ENCODE measurements at regions not wholly inside any gene's neighbourhood (a gene's known extent, or its start where the extent isn't known, plus 50 kb on each side); places are given as distances from the start of the nearest gene placed in this dataset.

- Histone ChIP-seq H3K27ac (no peak overlapping the region), H3K27me3 (no peaks in the 10 kb centered on the region), H3K36me3 (no peaks in the 10 kb centered on the region), H3K4me1 (no peaks in the 10 kb centered on the region), H3K9me3 (no peaks in the 10 kb centered on the region), H3K4me3 (no peak overlapping the region)
- no peak for DNase-seq
- intact Hi-C loops (cut with DNase I) = no loop called here
- WGBS, 2 donors = 63 to 79% methylated on average over 4 of the region's 4 CpGs
- TF ChIP-seq EP300 (IDR thresholded peaks at IDR 0.05) (no peak), POLR2A (IDR thresholded peaks at IDR 0.05) (no peak), POLR2AphosphoS5 (IDR thresholded peaks at IDR 0.05) (no peak), CTCF (IDR thresholded peaks at IDR 0.05) (no peak)
These were observed 1790.8 kb downstream of the LRRC4C start for GRCh38 chr11:39668640-39669039.

- 87 to 92% methylated on average over 6 of the region's 6 CpGs for WGBS, 2 donors
- no peak overlapping the region for H3K4me3 ChIP-seq
- no peak for TF ChIP-seq CTCF (IDR thresholded peaks at IDR 0.05)
- TF ChIP-seq POLR2A (IDR thresholded peaks at IDR 0.05) = no peak
- no peak for TF ChIP-seq POLR2AphosphoS5 (IDR thresholded peaks at IDR 0.05)
- DNase-seq = no peak
- H3K9me3 ChIP-seq = no peaks in the 10 kb centered on the region
- intact Hi-C loops (cut with DNase I) = no loop called here
- no peaks in the 10 kb centered on the region for H3K27me3 ChIP-seq
- H3K4me1 ChIP-seq = no peaks in the 10 kb centered on the region
- H3K36me3 ChIP-seq = no peaks in the 10 kb centered on the region
- no peak overlapping the region for H3K27ac ChIP-seq
These were observed 1795.4 kb downstream of the LRRC4C start for GRCh38 chr11:39664023-39664422.

- H3K27me3 ChIP-seq = no peaks in the 10 kb centered on the region
- intact Hi-C loops (cut with DNase I) = no loop called here
These were observed 1797.6 kb downstream of the LRRC4C start for GRCh38 chr11:39661890-39662289.

GRCh38 chr11:39651857-39652461 is 1807.5 kb downstream of the LRRC4C start:
- 85 to 88% methylated on average over 24 of the region's 24 CpGs for WGBS, 2 donors
- no peak overlapping the region for H3K4me3 ChIP-seq
- TF ChIP-seq EP300 (IDR thresholded peaks at IDR 0.05) (no peak), CTCF (IDR thresholded peaks at IDR 0.05) (no peak), POLR2A (IDR thresholded peaks at IDR 0.05) (no peak), POLR2AphosphoS5 (IDR thresholded peaks at IDR 0.05) (no peak)
- intact Hi-C loops (cut with DNase I) = no loop called here
- H3K27me3 ChIP-seq = no peaks in the 10 kb centered on the region
- DNase-seq = peak; percentile 48
- H3K27ac ChIP-seq = no peak overlapping the region
- no peaks in the 10 kb centered on the region for H3K36me3 ChIP-seq
- no peaks in the 10 kb centered on the region for H3K4me1 ChIP-seq
- H3K9me3 ChIP-seq = peaks cover 0 to 2% (median 0%) of the 10 kb centered on the region in 4 donors

More at GRCh38 chr11:39661890-39662289, 1797.6 kb downstream of the LRRC4C start:
- H3K27ac ChIP-seq = no peak overlapping the region
- DNase-seq = no peak
- no peaks in the 10 kb centered on the region for H3K36me3 ChIP-seq
- H3K4me3 ChIP-seq = no peak overlapping the region
- TF ChIP-seq EP300 (IDR thresholded peaks at IDR 0.05) = no peak
- no peak for TF ChIP-seq POLR2A (IDR thresholded peaks at IDR 0.05)
- no peak for TF ChIP-seq CTCF (IDR thresholded peaks at IDR 0.05)
- TF ChIP-seq POLR2AphosphoS5 (IDR thresholded peaks at IDR 0.05) = no peak
- H3K4me1 ChIP-seq = no peaks in the 10 kb centered on the region
- no peaks in the 10 kb centered on the region for H3K9me3 ChIP-seq

- Histone ChIP-seq H3K4me3 (no peak overlapping the region), H3K4me1 (no peaks in the 10 kb centered on the region), H3K36me3 (no peaks in the 10 kb centered on the region), H3K27ac (no peak overlapping the region), H3K9me3 (no peaks in the 10 kb centered on the region), H3K27me3 (no peaks in the 10 kb centered on the region)
- no peak for TF ChIP-seq CTCF (IDR thresholded peaks at IDR 0.05)
- no peak for TF ChIP-seq EP300 (IDR thresholded peaks at IDR 0.05)
- intact Hi-C loops (cut with DNase I) = no loop called here
- 72 to 74% methylated on average over 4 of the region's 4 CpGs for WGBS, 2 donors
- DNase-seq = no peak
These were observed 1817.7 kb downstream of the LRRC4C start for GRCh38 chr11:39641751-39642150.
